HG03575 (cell line): ENCODE measurements at regions not wholly inside any gene's neighbourhood (a gene's known extent, or its start where the extent isn't known, plus 50 kb on each side); places are given as distances from the start of the nearest gene placed in this dataset.

Source experiments
- ATAC-seq: cut with Tn5 transposase; IDR thresholded peaks from one replicate; pipeline ENCODE4 v1.9.1; 2021; ENCODE audit not compliant: unreplicated experiment, insufficient number of reproducible peaks, low FRiP score; ENCODE audit errors: extremely low read depth

- ATAC-seq: no peak
Measured at GRCh38 chr3:28711293-28711692, 362.7 kb upstream of the AZI2 start.

GRCh38 chr3:28716939-28717338, 368.3 kb upstream of the AZI2 start:
- no peak for ATAC-seq

GRCh38 chr3:28718074-28718849, 369.6 kb upstream of the AZI2 start:
- ATAC-seq: no peak

GRCh38 chr3:28726840-28727239, 378.2 kb upstream of the AZI2 start:
- ATAC-seq: no peak

GRCh38 chr3:28727307-28727706, 378.7 kb upstream of the AZI2 start:
- ATAC-seq: no peak

GRCh38 chr3:28738425-28738824, 389.8 kb upstream of the AZI2 start:
- no peak for ATAC-seq

GRCh38 chr3:28739647-28740046, 391.0 kb upstream of the AZI2 start:
- no peak for ATAC-seq

GRCh38 chr3:28743271-28743670, 394.6 kb upstream of the AZI2 start:
- no peak for ATAC-seq

GRCh38 chr3:28743831-28744230, 395.2 kb upstream of the AZI2 start:
- ATAC-seq: no peak

- no peak for ATAC-seq
Measured at GRCh38 chr3:28745436-28745835, 396.8 kb upstream of the AZI2 start.

- ATAC-seq: no peak
Measured at GRCh38 chr3:28745916-28746617, 397.4 kb upstream of the AZI2 start.

- ATAC-seq: no peak
Measured at GRCh38 chr3:28746990-28747389, 398.4 kb upstream of the AZI2 start.

- no peak for ATAC-seq
Measured at GRCh38 chr3:28751864-28752263, 403.2 kb upstream of the AZI2 start.

- ATAC-seq: no peak
Measured at GRCh38 chr3:28752290-28752689, 403.7 kb upstream of the AZI2 start.

- ATAC-seq: no peak
Measured at GRCh38 chr3:28756056-28756455, 407.4 kb upstream of the AZI2 start.

- ATAC-seq: no peak
Measured at GRCh38 chr3:28758115-28758514, 409.5 kb upstream of the AZI2 start.

GRCh38 chr3:28761375-28761774, 412.8 kb upstream of the AZI2 start:
- ATAC-seq: no peak

- no peak for ATAC-seq
Measured at GRCh38 chr3:28765194-28765593, 416.6 kb upstream of the AZI2 start.

GRCh38 chr3:28768439-28768838, 419.8 kb upstream of the AZI2 start:
- ATAC-seq: no peak

- ATAC-seq: no peak
Measured at GRCh38 chr3:28777806-28778475, 429.3 kb upstream of the AZI2 start.
